ENCODE measurements at regions not wholly inside any gene's neighbourhood (a gene's known extent, or its start where the extent isn't known, plus 50 kb on each side); places are given as distances from the start of the nearest gene placed in this dataset.

- Histone ChIP-seq H3K36me3 (ENCODE audit: control insufficient read depth, insufficient read depth, low read length) (no peaks in the 10 kb centered on the region), H3K4me3 (replicated peaks; ENCODE audit: low read depth, low read length) (no peak overlapping the region), H3K27me3 (replicated peaks; ENCODE audit: control insufficient read depth, insufficient read depth, low read length) (no peaks in the 10 kb centered on the region)
- no peak for DNase-seq (ENCODE audit: extremely low read depth, insufficient read length)
- no peak for TF ChIP-seq CTCF (IDR thresholded peaks at IDR 0.05; ENCODE audit: insufficient read depth, low read length, poor library complexity, severe bottlenecking)
Measured at GRCh38 chr4:180281724-180282123, 1961.5 kb upstream of the TENM3 start.

GRCh38 chr4:180284267-180284666 is 1958.9 kb upstream of the TENM3 start:
- Histone ChIP-seq H3K27me3 (replicated peaks; ENCODE audit: control insufficient read depth, insufficient read depth, low read length) (no peaks in the 10 kb centered on the region), H3K4me3 (replicated peaks; ENCODE audit: low read depth, low read length) (no peak overlapping the region), H3K36me3 (ENCODE audit: control insufficient read depth, insufficient read depth, low read length) (no peaks in the 10 kb centered on the region)
- DNase-seq (ENCODE audit: extremely low read depth, insufficient read length), result no peak
- TF ChIP-seq CTCF (IDR thresholded peaks at IDR 0.05; ENCODE audit: insufficient read depth, low read length, poor library complexity, severe bottlenecking), result no peak

GRCh38 chr4:180285796-180286195 is 1957.4 kb upstream of the TENM3 start:
- no peaks in the 10 kb centered on the region for H3K36me3 ChIP-seq (ENCODE audit: control insufficient read depth, insufficient read depth, low read length)
- no peak for DNase-seq (ENCODE audit: extremely low read depth, insufficient read length)
- no peaks in the 10 kb centered on the region for H3K27me3 ChIP-seq (replicated peaks; ENCODE audit: control insufficient read depth, insufficient read depth, low read length)
- no peak overlapping the region for H3K4me3 ChIP-seq (replicated peaks; ENCODE audit: low read depth, low read length)
- no peak for TF ChIP-seq CTCF (IDR thresholded peaks at IDR 0.05; ENCODE audit: insufficient read depth, low read length, poor library complexity, severe bottlenecking)

- H3K4me3 ChIP-seq (replicated peaks; ENCODE audit: low read depth, low read length), result no peak overlapping the region
- H3K36me3 ChIP-seq (ENCODE audit: control insufficient read depth, insufficient read depth, low read length), result no peaks in the 10 kb centered on the region
- no peaks in the 10 kb centered on the region for H3K27me3 ChIP-seq (replicated peaks; ENCODE audit: control insufficient read depth, insufficient read depth, low read length)
- no peak for TF ChIP-seq CTCF (IDR thresholded peaks at IDR 0.05; ENCODE audit: insufficient read depth, low read length, poor library complexity, severe bottlenecking)
- DNase-seq (ENCODE audit: extremely low read depth, insufficient read length), result no peak
Measured at GRCh38 chr4:180292339-180292738, 1950.9 kb upstream of the TENM3 start.

- no peaks in the 10 kb centered on the region for H3K27me3 ChIP-seq (replicated peaks; ENCODE audit: control insufficient read depth, insufficient read depth, low read length)
- H3K4me3 ChIP-seq (replicated peaks; ENCODE audit: low read depth, low read length), result no peak overlapping the region
- no peaks in the 10 kb centered on the region for H3K36me3 ChIP-seq (ENCODE audit: control insufficient read depth, insufficient read depth, low read length)
- DNase-seq (ENCODE audit: extremely low read depth, insufficient read length), result no peak
- no peak for TF ChIP-seq CTCF (IDR thresholded peaks at IDR 0.05; ENCODE audit: insufficient read depth, low read length, poor library complexity, severe bottlenecking)
Measured at GRCh38 chr4:180296036-180296599, 1947.1 kb upstream of the TENM3 start.

- no peak for TF ChIP-seq CTCF (IDR thresholded peaks at IDR 0.05; ENCODE audit: insufficient read depth, low read length, poor library complexity, severe bottlenecking)
- no peaks in the 10 kb centered on the region for H3K27me3 ChIP-seq (replicated peaks; ENCODE audit: control insufficient read depth, insufficient read depth, low read length)
- H3K36me3 ChIP-seq (ENCODE audit: control insufficient read depth, insufficient read depth, low read length), result no peaks in the 10 kb centered on the region
- peak; percentile 7 for DNase-seq (ENCODE audit: extremely low read depth, insufficient read length)
- no peak overlapping the region for H3K4me3 ChIP-seq (replicated peaks; ENCODE audit: low read depth, low read length)
Measured at GRCh38 chr4:180304321-180304720, 1938.9 kb upstream of the TENM3 start.
